OCI-LY7 (cell line): ENCODE measurements at regions not wholly inside any gene's neighbourhood (a gene's known extent, or its start where the extent isn't known, plus 50 kb on each side); places are given as distances from the start of the nearest gene placed in this dataset.

Source experiments
- BruUV-seq: library from RNA; stranded (reverse); fragments of 400-500 nt; replicated peaks from 2 replicates; lab custom pipeline; 2021; lab: Mats Ljungman, UMichigan
- CTCF ChIA-PET: fragments of 300-600 bp; sonication (Branson Sonifier 250); formaldehyde crosslinking; loops from one replicate; lab custom pipeline; 2022; ENCODE audit warnings: antibody characterized with exemption; ENCODE audit not compliant: unreplicated experiment; lab: Charles Lee
- POLR2A ChIA-PET: fragments of 300-600 bp; sonication (Branson Sonifier 250); formaldehyde crosslinking; loops from one replicate; lab custom pipeline; 2022; ENCODE audit warnings: antibody characterized with exemption; lab: Charles Lee
- DNase-seq: peaks from one replicate; pipeline ENCODE4 v3.0.0-alpha.2; 2015; ENCODE audit warnings: low spot score
- H2AFZ ChIP-seq: fragments of 200-600 bp; sonication (generic), shearing (Covaris generic); 2 replicates; pipeline ENCODE4 v1.6.1; 2014; ENCODE audit warnings: mild to moderate bottlenecking, antibody characterized with exemption, low read length, moderate library complexity
- H3K27ac ChIP-seq: fragments of 200-600 bp; sonication (generic); 2 replicates; pipeline ENCODE4 v1.5.1; 2014; ENCODE audit warnings: mixed run types, low read depth, mild to moderate bottlenecking, moderate library complexity, low read length, inconsistent platforms; ENCODE audit not compliant: poor library complexity, severe bottlenecking
- H3K36me3 ChIP-seq: fragments of 200-600 bp; sonication (generic); 2 replicates; pipeline ENCODE4 v1.6.1; 2014; ENCODE audit warnings: mild to moderate bottlenecking, antibody characterized with exemption, low read length, moderate library complexity, mixed read lengths; ENCODE audit not compliant: insufficient read depth
- H3K4me1 ChIP-seq: fragments of 200-600 bp; sonication (generic); 2 replicates; pipeline ENCODE4 v1.5.1; 2014; ENCODE audit warnings: mild to moderate bottlenecking, low read length; ENCODE audit not compliant: insufficient read depth, poor library complexity, severe bottlenecking
- H3K4me2 ChIP-seq: fragments of 200-600 bp; sonication (generic); 2 replicates; pipeline ENCODE4 v1.6.1; 2014; ENCODE audit warnings: mild to moderate bottlenecking, low read length
- H3K4me3 ChIP-seq: fragments of 200-600 bp; sonication (generic); 2 replicates; pipeline ENCODE4 v1.5.1; 2014; ENCODE audit warnings: mild to moderate bottlenecking, low read depth, low read length; ENCODE audit not compliant: poor library complexity, severe bottlenecking
- H3K79me2 ChIP-seq: fragments of 200-600 bp; sonication (generic); 2 replicates; pipeline ENCODE4 v1.6.1; 2016; ENCODE audit warnings: low read depth, mild to moderate bottlenecking, low read length, moderate library complexity, mixed read lengths; ENCODE audit not compliant: insufficient read depth
- H3K9me2 ChIP-seq: fragments of 200-600 bp; sonication (generic); 2 replicates; pipeline ENCODE4 v1.6.1; 2016; ENCODE audit warnings: mild to moderate bottlenecking, low read length, mixed read lengths; ENCODE audit not compliant: insufficient read depth
- H3K9me3 ChIP-seq: fragments of 200-600 bp; sonication (generic); 2 replicates; pipeline ENCODE4 v1.6.1; 2014; ENCODE audit warnings: mild to moderate bottlenecking, mixed run types, low read length, mixed read lengths
- H4K20me1 ChIP-seq: fragments of 200-600 bp; sonication (generic); 2 replicates; pipeline ENCODE4 v1.6.1; 2014; ENCODE audit warnings: mild to moderate bottlenecking, antibody characterized with exemption, low read length, moderate library complexity, mixed read lengths; ENCODE audit not compliant: insufficient read depth
- CTCF ChIP-seq: fragments of 200-600 bp; sonication (generic); conservative IDR thresholded peaks from 2 replicates; pipeline ENCODE4 v1.5.1; 2014; ENCODE audit warnings: mild to moderate bottlenecking, antibody characterized with exemption, low read length, moderate library complexity, mixed read lengths
- EZH2phosphoT487 ChIP-seq: fragments of 200-600 bp; sonication (generic); IDR thresholded peaks from 2 replicates; pipeline ENCODE4 v1.6.1; 2018; ENCODE audit warnings: low read depth, borderline replicate concordance, mild to moderate bottlenecking, mixed run types, antibody characterized with exemption, low read length, moderate library complexity, mixed read lengths
- intact Hi-C: fragments of 100-400 bp; cut with micrococcal nuclease; formaldehyde crosslinking; loops from one replicate; pipeline ENCODE4 v1.10.0; 2022; ENCODE audit not compliant: unreplicated experiment

GRCh38 chr4:129614611-129615010 lies 518.7 kb downstream of the C4orf33 start:
- Histone ChIP-seq H3K4me2 (no peak overlapping the region), H3K4me1 (no peaks in the 10 kb centered on the region), H4K20me1 (no peaks in the 10 kb centered on the region), H3K27ac (no peak overlapping the region), H3K9me3 (no peaks in the 10 kb centered on the region), H3K9me2 (no peaks in the 10 kb centered on the region), H3K4me3 (no peak overlapping the region), H2AFZ (no peak overlapping the region), H3K36me3 (no peaks in the 10 kb centered on the region), H3K79me2 (no peaks in the 10 kb centered on the region)
- ChIA-PET POLR2A (interaction anchor here (0.7 kb wide), 1 partner anchor 1428 kb away, joined by 3 read pairs; no protein-coding TSS in a partner anchor), CTCF (no interaction called here)
- intact Hi-C loops, result no loop called here
- DNase-seq, result no peak
- no peak for TF ChIP-seq EZH2phosphoT487
- TF ChIP-seq CTCF, result no peak
- no TSS peak for BruUV-seq

DNA sequence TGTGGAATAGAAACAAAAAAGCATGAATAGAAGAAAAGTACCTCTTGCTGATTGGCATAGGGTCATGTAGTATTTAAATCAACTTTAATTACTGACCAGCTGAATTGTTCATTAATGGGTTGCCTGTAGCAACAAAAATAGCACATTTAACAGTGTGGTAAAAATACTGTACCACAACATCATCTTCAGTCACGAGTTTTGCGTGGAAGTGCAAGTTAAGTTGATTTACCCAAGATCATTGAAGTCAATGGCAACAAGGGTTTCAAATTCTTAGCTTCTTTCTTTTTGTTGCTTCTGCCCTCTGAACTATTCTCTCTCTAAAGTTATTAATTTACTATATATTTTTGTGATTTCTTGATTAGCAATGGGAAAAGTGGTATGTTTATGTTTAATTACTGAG lies 526.6 kb downstream of the C4orf33 start:
- Histone ChIP-seq H3K9me2 (no peaks in the 10 kb centered on the region), H3K4me2 (no peak overlapping the region), H4K20me1 (no peaks in the 10 kb centered on the region), H3K36me3 (no peaks in the 10 kb centered on the region), H3K4me1 (no peaks in the 10 kb centered on the region), H3K79me2 (no peaks in the 10 kb centered on the region), H3K27ac (no peak overlapping the region), H2AFZ (no peak overlapping the region), H3K4me3 (no peak overlapping the region), H3K9me3 (no peaks in the 10 kb centered on the region)
- POLR2A ChIA-PET, result no interaction called here
- BruUV-seq, result no TSS peak
- CTCF ChIA-PET, result no interaction called here
- TF ChIP-seq CTCF, result no peak
- TF ChIP-seq EZH2phosphoT487, result no peak
- intact Hi-C loops, result no loop called here
- no peak for DNase-seq

GRCh38 chr4:129623233-129623875 lies 527.4 kb downstream of the C4orf33 start:
- intact Hi-C loops, result no loop called here
- ChIA-PET CTCF (no interaction called here), POLR2A (no interaction called here)
- no TSS peak for BruUV-seq
- H3K9me2 ChIP-seq, result no peaks in the 10 kb centered on the region
- H3K4me3 ChIP-seq, result no peak overlapping the region
- TF ChIP-seq EZH2phosphoT487 (no peak), CTCF (no peak)
- H3K4me1 ChIP-seq, result no peaks in the 10 kb centered on the region
- no peak overlapping the region for H3K4me2 ChIP-seq
- H3K9me3 ChIP-seq, result no peaks in the 10 kb centered on the region
- no peaks in the 10 kb centered on the region for H4K20me1 ChIP-seq
- DNase-seq, result no peak
- H3K79me2 ChIP-seq, result no peaks in the 10 kb centered on the region
- no peak overlapping the region for H2AFZ ChIP-seq
- H3K36me3 ChIP-seq, result no peaks in the 10 kb centered on the region
- H3K27ac ChIP-seq, result no peak overlapping the region
